GM23248 (cell line): ENCODE measurements at regions not wholly inside any gene's neighbourhood (a gene's known extent, or its start where the extent isn't known, plus 50 kb on each side); places are given as distances from the start of the nearest gene placed in this dataset.

Experiments used
- DNase-seq: peaks from one replicate; pipeline ENCODE4 v3.0.0-alpha.2; 2015
- H2AFZ ChIP-seq: fragments of 200-600 bp; sonication (generic); 2 replicates; pipeline ENCODE4 v1.6.1; 2016; ENCODE audit warnings: antibody characterized with exemption
- H3F3A ChIP-seq: fragments of 200-600 bp; sonication (generic); 2 replicates; pipeline ENCODE4 v1.6.1; 2016; ENCODE audit warnings: mild to moderate bottlenecking, antibody characterized with exemption, mixed run types; ENCODE audit not compliant: insufficient read depth
- H3K27ac ChIP-seq: fragments of 200-600 bp; sonication (generic); 2 replicates; pipeline ENCODE4 v1.5.1; 2016; ENCODE audit warnings: mild to moderate bottlenecking
- H3K27me3 ChIP-seq: fragments of 200-600 bp; sonication (generic); replicated peaks from 2 replicates; pipeline ENCODE4 v1.6.1; 2016; ENCODE audit warnings: mild to moderate bottlenecking; ENCODE audit not compliant: insufficient read depth
- H3K36me3 ChIP-seq: fragments of 200-600 bp; sonication (generic); 2 replicates; pipeline ENCODE4 v1.6.1; 2016; ENCODE audit warnings: low read depth, mild to moderate bottlenecking
- H3K4me1 ChIP-seq: fragments of 200-600 bp; sonication (generic); 2 replicates; pipeline ENCODE4 v1.6.1; 2016; ENCODE audit warnings: mild to moderate bottlenecking; ENCODE audit not compliant: insufficient read depth
- H3K4me2 ChIP-seq: fragments of 200-600 bp; sonication (generic); one replicate; pipeline ENCODE4 v1.6.1; 2016; ENCODE audit warnings: mild to moderate bottlenecking; ENCODE audit not compliant: unreplicated experiment
- H3K4me3 ChIP-seq: fragments of 200-600 bp; sonication (generic); 2 replicates; pipeline ENCODE4 v1.5.1; 2016; ENCODE audit warnings: mild to moderate bottlenecking
- H3K79me2 ChIP-seq: fragments of 200-600 bp; sonication (generic); 2 replicates; pipeline ENCODE4 v1.6.1; 2016; ENCODE audit warnings: mild to moderate bottlenecking; ENCODE audit not compliant: insufficient read depth
- H3K9ac ChIP-seq: fragments of 200-600 bp; sonication (generic); 2 replicates; pipeline ENCODE4 v1.6.1; 2016; ENCODE audit warnings: mild to moderate bottlenecking
- H3K9me2 ChIP-seq: fragments of 200-600 bp; sonication (generic); 2 replicates; pipeline ENCODE4 v1.6.1; 2016; ENCODE audit warnings: mixed run types, mild to moderate bottlenecking, moderate library complexity; ENCODE audit not compliant: insufficient read depth
- H3K9me3 ChIP-seq: fragments of 200-600 bp; sonication (generic); one replicate; pipeline ENCODE4 v1.6.1; 2017; ENCODE audit warnings: low read depth
- H4K20me1 ChIP-seq: fragments of 200-600 bp; sonication (generic); 2 replicates; pipeline ENCODE4 v1.6.0; 2016; ENCODE audit not compliant: insufficient read depth
- EZH2 ChIP-seq: fragments of 200-600 bp; sonication (generic); IDR thresholded peaks from 2 replicates; pipeline ENCODE4 v1.6.1; 2018; ENCODE audit warnings: antibody characterized with exemption, mild to moderate bottlenecking; ENCODE audit not compliant: insufficient read depth, poor library complexity, severe bottlenecking
- EZH2phosphoT487 ChIP-seq: fragments of 200-600 bp; sonication (generic); IDR thresholded peaks from 2 replicates; pipeline ENCODE4 v1.6.1; 2018; ENCODE audit warnings: antibody characterized with exemption, moderate library complexity, mild to moderate bottlenecking, low read depth; ENCODE audit not compliant: insufficient read depth
- WGBS, 2 experiments: methylation state at CpG; one replicate each; pipeline ENCODE4 v1.1.6; 2015 to 2017; ENCODE audit warnings: low lambda C conversion rate in 2 of 2, low coverage in 1 of 2; ENCODE audit errors: missing lambda C conversion rate in 2 of 2; 5-methylcytosine and 5-hydroxymethylcytosine counted together
- in situ Hi-C: fragments of 300-500 bp; cut with MboI; formaldehyde crosslinking; loops from 2 replicates; pipeline ENCODE4 v1.15.0; 2020

GRCh38 chr5:51582871-51583394, 199.7 kb downstream of the ISL1 start:
- no peak overlapping the region for H2AFZ ChIP-seq
- no peaks in the 10 kb centered on the region for H3K9me3 ChIP-seq
- no peaks in the 10 kb centered on the region for H3K9me2 ChIP-seq
- no peaks in the 10 kb centered on the region for H3F3A ChIP-seq
- no peak overlapping the region for H3K4me2 ChIP-seq
- no peaks in the 10 kb centered on the region for H3K4me1 ChIP-seq
- no peak for DNase-seq
- in situ Hi-C loops, result no loop called here
- H3K9ac ChIP-seq, result no peak overlapping the region
- no peaks in the 10 kb centered on the region for H3K27me3 ChIP-seq
- TF ChIP-seq EZH2, result no peak
- H3K36me3 ChIP-seq, result no peaks in the 10 kb centered on the region
- no peak overlapping the region for H3K27ac ChIP-seq
- no peaks in the 10 kb centered on the region for H4K20me1 ChIP-seq
- 1 to 4% methylated on average over 3 of the region's 3 CpGs for WGBS, 2 experiments
- H3K4me3 ChIP-seq, result no peak overlapping the region
- no peaks in the 10 kb centered on the region for H3K79me2 ChIP-seq

- H3K4me2 ChIP-seq, result no peak overlapping the region
- H3K9me3 ChIP-seq, result no peaks in the 10 kb centered on the region
- H3K27ac ChIP-seq, result no peak overlapping the region
- TF ChIP-seq EZH2, result no peak
- no peak for TF ChIP-seq EZH2phosphoT487
- no peak overlapping the region for H2AFZ ChIP-seq
- H3F3A ChIP-seq, result no peaks in the 10 kb centered on the region
- no peaks in the 10 kb centered on the region for H3K36me3 ChIP-seq
- no peak overlapping the region for H3K4me3 ChIP-seq
- no peaks in the 10 kb centered on the region for H3K4me1 ChIP-seq
- no peaks in the 10 kb centered on the region for H3K27me3 ChIP-seq
- in situ Hi-C loops, result no loop called here
- no peak overlapping the region for H3K9ac ChIP-seq
- H3K79me2 ChIP-seq, result no peaks in the 10 kb centered on the region
- DNase-seq, result no peak
- no peaks in the 10 kb centered on the region for H4K20me1 ChIP-seq
- no peaks in the 10 kb centered on the region for H3K9me2 ChIP-seq
- WGBS, 2 experiments, result 21 to 22% methylated on average over 2 of the region's 2 CpGs
Measured at GRCh38 chr5:51598026-51598425, 214.8 kb downstream of the ISL1 start.

GRCh38 chr5:51599587-51599986, 216.3 kb downstream of the ISL1 start:
- in situ Hi-C loops, result no loop called here
- H3K27me3 ChIP-seq, result no peaks in the 10 kb centered on the region
- H3F3A ChIP-seq, result no peaks in the 10 kb centered on the region
- TF ChIP-seq EZH2phosphoT487, result no peak
- no peak for TF ChIP-seq EZH2
- no peaks in the 10 kb centered on the region for H4K20me1 ChIP-seq
- H3K4me3 ChIP-seq, result no peak overlapping the region
- no peak overlapping the region for H2AFZ ChIP-seq
- DNase-seq, result no peak
- H3K9ac ChIP-seq, result no peak overlapping the region
- H3K9me3 ChIP-seq, result no peaks in the 10 kb centered on the region
- no peak overlapping the region for H3K4me2 ChIP-seq
- H3K36me3 ChIP-seq, result no peaks in the 10 kb centered on the region
- no peaks in the 10 kb centered on the region for H3K4me1 ChIP-seq
- 14 to 15% methylated on average over 1 of the region's 1 CpG for WGBS, 2 experiments
- no peak overlapping the region for H3K27ac ChIP-seq
- H3K9me2 ChIP-seq, result no peaks in the 10 kb centered on the region
- H3K79me2 ChIP-seq, result no peaks in the 10 kb centered on the region

DNA sequence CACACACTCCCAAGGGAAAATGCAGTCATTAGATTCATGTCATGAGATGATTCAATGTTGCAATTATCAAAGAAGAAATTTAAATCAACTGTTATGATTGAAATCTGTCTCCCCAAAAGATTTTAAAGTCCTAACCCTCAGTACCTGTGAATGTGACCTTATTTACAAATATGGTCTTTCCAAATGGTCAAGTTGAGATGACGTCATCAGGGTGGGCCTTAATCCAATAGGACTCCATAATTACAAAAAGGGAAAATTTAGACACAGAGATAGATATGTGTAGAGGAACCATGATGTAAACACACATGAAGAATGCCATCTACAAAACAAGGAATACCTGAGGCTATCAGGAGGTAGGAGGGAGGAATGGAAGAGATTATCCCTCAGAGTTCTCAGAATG, 221.1 kb downstream of the ISL1 start:
- Histone ChIP-seq H3K4me1 (no peaks in the 10 kb centered on the region), H3K79me2 (no peaks in the 10 kb centered on the region), H3K9me3 (no peaks in the 10 kb centered on the region), H4K20me1 (no peaks in the 10 kb centered on the region), H3F3A (no peaks in the 10 kb centered on the region), H3K9me2 (no peaks in the 10 kb centered on the region), H3K27ac (no peak overlapping the region), H3K4me3 (no peak overlapping the region), H2AFZ (no peak overlapping the region), H3K36me3 (no peaks in the 10 kb centered on the region), H3K4me2 (no peak overlapping the region), H3K9ac (no peak overlapping the region), H3K27me3 (no peaks in the 10 kb centered on the region)
- in situ Hi-C loops, result no loop called here
- WGBS, 2 experiments, result 8 to 14% methylated on average over 1 of the region's 1 CpG
- TF ChIP-seq EZH2phosphoT487, result no peak
- TF ChIP-seq EZH2, result no peak
- no peak for DNase-seq

DNA sequence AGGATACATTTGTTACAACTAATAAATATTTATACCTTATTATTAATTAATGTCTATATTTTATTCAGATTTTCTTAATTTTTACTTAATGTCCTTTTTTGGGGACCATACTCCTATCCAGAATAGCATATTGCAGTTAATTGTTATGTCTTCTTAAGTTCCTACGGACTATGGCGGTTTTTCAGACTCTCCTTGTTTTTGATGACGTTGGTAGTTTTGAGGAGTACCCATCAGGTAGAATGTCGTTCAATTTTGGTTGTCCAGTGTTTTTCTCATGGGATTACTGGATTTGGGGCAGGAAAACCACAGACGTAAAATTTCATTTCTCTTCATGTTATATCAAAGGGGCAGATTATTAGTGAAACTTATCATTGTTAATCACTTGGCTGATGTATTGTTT, 223.7 kb downstream of the ISL1 start:
- Histone ChIP-seq H3K79me2 (no peaks in the 10 kb centered on the region), H3K4me1 (no peaks in the 10 kb centered on the region), H3K9me2 (no peaks in the 10 kb centered on the region), H3K9me3 (no peaks in the 10 kb centered on the region), H3K36me3 (no peaks in the 10 kb centered on the region), H3F3A (no peaks in the 10 kb centered on the region), H3K27me3 (no peaks in the 10 kb centered on the region), H3K9ac (no peak overlapping the region), H3K4me2 (no peak overlapping the region), H2AFZ (no peak overlapping the region), H3K27ac (no peak overlapping the region), H3K4me3 (no peak overlapping the region), H4K20me1 (no peaks in the 10 kb centered on the region)
- no peak for TF ChIP-seq EZH2
- no peak for TF ChIP-seq EZH2phosphoT487
- in situ Hi-C loops, result no loop called here
- DNase-seq, result no peak
- 32 to 36% methylated on average over 5 of the region's 5 CpGs for WGBS, 2 experiments
